B cell (primary cell): ENCODE measurements at regions not wholly inside any gene's neighbourhood (a gene's known extent, or its start where the extent isn't known, plus 50 kb on each side); places are given as distances from the start of the nearest gene placed in this dataset.

Experiments used
- ATAC-seq: fragments of 200-7000 bp; cut with Tn5 transposase; one replicate; pipeline ENCODE4 v1.10.0; 2021; ENCODE audit warnings: low read depth, mild to moderate bottlenecking, moderate number of reproducible peaks, moderate library complexity
- CTCF ChIA-PET: fragments of 350-600 bp; sonication (Branson Sonifier 250); formaldehyde crosslinking; loops from one replicate; lab custom pipeline; 2021; ENCODE audit warnings: antibody characterized with exemption, inconsistent platforms; lab: Charles Lee
- POLR2A ChIA-PET: fragments of 350-600 bp; sonication (Branson Sonifier 250); formaldehyde crosslinking; loops from one replicate; lab custom pipeline; 2021; ENCODE audit warnings: antibody characterized with exemption; lab: Charles Lee
- DNase-seq: peaks from one replicate; pipeline ENCODE4 v3.0.0; 2013
- H2AFZ ChIP-seq: 2 replicates; pipeline ENCODE4 v1.6.1; 2012; ENCODE audit warnings: mild to moderate bottlenecking, low read depth, low read length; ENCODE audit not compliant: insufficient read depth, poor library complexity, severe bottlenecking
- H3K27ac ChIP-seq, 2 donors: 1 replicate in 1 of 2; 2 replicates in 1 of 2; pipeline ENCODE4 v1.5.1; 2012 to 2013; ENCODE audit warnings: low read length in 2 of 2, mild to moderate bottlenecking in 2 of 2, moderate library complexity in 1 of 2
- H3K27me3 ChIP-seq, 4 experiments: fragments of 200-600 bp in 1 of 4; sonication (generic) in 1 of 4; replicated peaks in 1 of 4; 1 replicate in 2 of 4; 2 replicates in 2 of 4; pipeline versions ENCODE4 v1.6.1 to v1.7.0; 2013 to 2016; ENCODE audit warnings: low read length in 3 of 4, mild to moderate bottlenecking in 2 of 4, mixed read lengths in 1 of 4, moderate library complexity in 1 of 4; ENCODE audit not compliant: insufficient read depth in 4 of 4, control insufficient read depth in 3 of 4; ENCODE audit errors: control extremely low read depth in 1 of 4
- H3K36me3 ChIP-seq, 2 experiments: replicated peaks in 1 of 2; 1 replicate in 1 of 2; 2 replicates in 1 of 2; pipeline versions ENCODE4 v1.6.1 to v1.7.1; 2013; ENCODE audit warnings: low read length in 1 of 2; ENCODE audit not compliant: insufficient read depth in 2 of 2, control insufficient read depth in 1 of 2; ENCODE audit errors: control extremely low read depth in 1 of 2, extremely low read depth in 1 of 2
- H3K4me1 ChIP-seq, 2 donors: fragments of 200-600 bp in 1 of 2; sonication (generic) in 1 of 2; 1 replicate in 1 of 2; 2 replicates in 1 of 2; pipeline versions ENCODE4 v1.5.1 to v1.6.1; 2013 to 2017; ENCODE audit warnings: low read length in 2 of 2; ENCODE audit not compliant: control insufficient read depth in 2 of 2, insufficient read depth in 2 of 2
- H3K4me2 ChIP-seq: replicated peaks from 2 replicates; pipeline ENCODE3; 2012; ENCODE audit warnings: mild to moderate bottlenecking, low read depth, low read length; ENCODE audit not compliant: poor library complexity, severe bottlenecking
- H3K4me3 ChIP-seq, 5 experiments: fragments of 200-600 bp in 1 of 5; sonication (generic) in 1 of 5; 1 replicate in 3 of 5; 2 replicates in 2 of 5; pipeline versions ENCODE4 v1.5.1 to v1.7.0; 2011 to 2016; ENCODE audit warnings: low read length in 4 of 5, mild to moderate bottlenecking in 4 of 5, low read depth in 2 of 5, control low read depth in 1 of 5, moderate library complexity in 1 of 5; ENCODE audit not compliant: insufficient read depth in 1 of 5; ENCODE audit errors: control extremely low read depth in 1 of 5, extremely low read depth in 1 of 5
- H3K79me2 ChIP-seq: fragments of 200-600 bp; sonication (generic); one replicate; pipeline ENCODE4 v1.6.0; 2016; ENCODE audit warnings: low read length; ENCODE audit not compliant: control insufficient read depth, insufficient read depth
- H3K9ac ChIP-seq: fragments of 200-600 bp; sonication (generic); 2 replicates; pipeline ENCODE4 v1.6.1; 2017; ENCODE audit warnings: mild to moderate bottlenecking, low read length, moderate library complexity
- H3K9me3 ChIP-seq, 3 donors: one replicate each; pipeline versions ENCODE4 v1.6.1 to v1.7.1; 2013; ENCODE audit warnings: low read length in 2 of 3; ENCODE audit not compliant: control insufficient read depth in 2 of 3, insufficient read depth in 1 of 3; ENCODE audit errors: control extremely low read depth in 1 of 3
- H4K20me1 ChIP-seq: 2 replicates; pipeline ENCODE4 v1.6.0; 2012; ENCODE audit warnings: mild to moderate bottlenecking, low read length; ENCODE audit not compliant: insufficient read depth, control insufficient read depth, poor library complexity, severe bottlenecking
- H3K27ac Mint-ChIP-seq: one replicate; pipeline ENCODE4 v1.8.0; 2021; ENCODE audit warnings: mixed read lengths
- H3K27me3 Mint-ChIP-seq: one replicate; pipeline ENCODE4 v1.8.0; 2021; ENCODE audit warnings: mixed read lengths
- H3K4me1 Mint-ChIP-seq: one replicate; pipeline ENCODE4 v1.8.0; 2021; ENCODE audit warnings: mixed read lengths
- H3K4me3 Mint-ChIP-seq: one replicate; pipeline ENCODE4 v1.8.0; 2021; ENCODE audit warnings: mixed read lengths
- H3K9me3 Mint-ChIP-seq: one replicate; pipeline ENCODE4 v1.8.0; 2022; ENCODE audit warnings: mixed read lengths; ENCODE audit not compliant: insufficient read depth
- CTCF ChIP-seq: fragments of 200-600 bp; IDR thresholded peaks from one replicate; pipeline ENCODE4 v1.8.0; 2022; ENCODE audit warnings: antibody characterized with exemption, mild to moderate bottlenecking
- EZH2 ChIP-seq: IDR thresholded peaks from 2 replicates; pipeline ENCODE4 v1.6.1; 2012; ENCODE audit warnings: borderline replicate concordance, low read depth, mild to moderate bottlenecking, moderate library complexity, low read length; ENCODE audit not compliant: insufficient read depth, poor library complexity, severe bottlenecking
- WGBS: methylation state at CpG from one replicate; pipeline ENCODE4 v1.1.5; 2013; ENCODE audit warnings: missing lambda C conversion rate; ENCODE audit not compliant: insufficient coverage; 5-methylcytosine and 5-hydroxymethylcytosine counted together
- intact Hi-C: fragments of 100-400 bp; cut with micrococcal nuclease; formaldehyde crosslinking; loops from one replicate; pipeline ENCODE4 v1.10.0; 2022

DNA sequence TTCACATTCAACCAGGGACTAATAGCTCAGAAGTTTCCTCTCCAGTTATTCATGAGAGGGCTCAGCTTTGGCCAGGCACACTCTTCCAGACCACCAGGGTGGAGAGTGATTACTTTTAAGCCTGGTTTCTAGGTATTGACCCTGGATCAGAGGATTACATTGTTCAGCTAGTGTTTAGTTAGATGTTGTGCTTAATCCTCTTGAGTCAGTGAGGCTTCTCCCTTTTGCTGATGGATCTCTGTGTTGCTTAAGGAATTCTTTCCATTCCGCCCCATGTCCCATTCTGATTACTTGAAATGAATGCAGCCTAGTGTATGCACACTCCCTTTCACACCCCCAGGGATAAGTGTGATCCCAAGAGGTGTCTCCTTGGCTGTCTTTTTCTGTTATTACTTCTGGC, 271.7 kb upstream of the ANO5 start:
- no CpG with 5 or more reads among the region's 1 CpG for WGBS
- H3K9me3 Mint-ChIP-seq = peaks cover 2% of the 10 kb centered on the region
- ChIA-PET POLR2A (no interaction called here), CTCF (no interaction called here)
- no peak overlapping the region for H3K27ac Mint-ChIP-seq
- Histone ChIP-seq H2AFZ (no peak overlapping the region), H3K9ac (no peak overlapping the region), H3K27me3 (no peaks in the 10 kb centered on the region), H3K4me1 (no peaks in the 10 kb centered on the region), H3K4me3 (no peak overlapping the region), H4K20me1 (no peaks in the 10 kb centered on the region), H3K36me3 (no peaks in the 10 kb centered on the region), H3K9me3 (no peaks in the 10 kb centered on the region), H3K27ac (no peak overlapping the region), H3K4me2 (no peak overlapping the region), H3K79me2 (no peaks in the 10 kb centered on the region)
- no peak overlapping the region for H3K4me3 Mint-ChIP-seq
- no peaks in the 10 kb centered on the region for H3K4me1 Mint-ChIP-seq
- ATAC-seq (no peak), DNase-seq (no peak)
- TF ChIP-seq CTCF (no peak), EZH2 (no peak)
- H3K27me3 Mint-ChIP-seq = no peaks in the 10 kb centered on the region
- intact Hi-C loops = no loop called here

DNA sequence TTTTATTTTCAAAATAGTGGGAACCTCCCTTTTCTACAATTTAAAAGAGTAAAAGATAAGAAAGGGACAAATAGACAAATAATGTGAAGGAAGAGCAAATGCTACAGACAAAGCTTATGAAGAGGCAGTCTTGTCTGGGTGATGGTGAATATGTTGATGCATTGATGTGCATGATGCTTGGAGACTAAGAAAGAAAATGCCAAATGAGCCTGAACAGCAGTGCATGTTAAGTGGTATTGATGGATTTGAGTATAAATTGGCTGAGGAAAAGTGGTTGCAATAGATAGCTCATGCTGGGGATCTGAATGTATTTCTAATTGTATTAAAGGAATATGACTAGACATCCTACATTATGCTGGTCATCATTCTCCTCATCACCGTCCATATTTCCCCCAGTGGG, 268.6 kb upstream of the ANO5 start:
- Histone ChIP-seq H2AFZ (no peak overlapping the region), H3K9ac (no peak overlapping the region), H3K9me3 (no peaks in the 10 kb centered on the region), H3K36me3 (no peaks in the 10 kb centered on the region), H4K20me1 (no peaks in the 10 kb centered on the region), H3K4me2 (no peak overlapping the region), H3K4me1 (no peaks in the 10 kb centered on the region), H3K27me3 (no peaks in the 10 kb centered on the region), H3K4me3 (no peak overlapping the region), H3K27ac (no peak overlapping the region), H3K79me2 (no peaks in the 10 kb centered on the region)
- intact Hi-C loops = no loop called here
- Mint-ChIP-seq H3K27ac (no peak overlapping the region), H3K4me1 (no peaks in the 10 kb centered on the region), H3K4me3 (no peak overlapping the region), H3K27me3 (no peaks in the 10 kb centered on the region), H3K9me3 (peaks cover 2% of the 10 kb centered on the region)
- ChIA-PET POLR2A (no interaction called here), CTCF (no interaction called here)
- no CpG with 5 or more reads among the region's 1 CpG for WGBS
- ATAC-seq (no peak), DNase-seq (no peak)
- TF ChIP-seq EZH2 (no peak), CTCF (no peak)
